MM.1S (cell line): ENCODE measurements at regions not wholly inside any gene's neighbourhood (a gene's known extent, or its start where the extent isn't known, plus 50 kb on each side); places are given as distances from the start of the nearest gene placed in this dataset.

Experiments used
- DNase-seq: peaks from one replicate; pipeline ENCODE4 v3.0.0-alpha.2; 2015
- H2AFZ ChIP-seq: fragments of 300-600 bp; sonication (generic); 2 replicates; pipeline ENCODE4 v1.6.0; 2016; ENCODE audit warnings: antibody characterized with exemption, low read length
- H3F3A ChIP-seq: fragments of 300-600 bp; sonication (generic); 2 replicates; pipeline ENCODE4 v1.6.1; 2016; ENCODE audit warnings: mild to moderate bottlenecking, antibody characterized with exemption, low read length, moderate library complexity, mixed read lengths; ENCODE audit not compliant: insufficient read depth
- H3K27ac ChIP-seq: fragments of 300-600 bp; sonication (generic); 2 replicates; pipeline ENCODE4 v1.5.1; 2016; ENCODE audit warnings: mild to moderate bottlenecking, low read length
- H3K27me3 ChIP-seq: fragments of 300-600 bp; sonication (generic); replicated peaks from 2 replicates; pipeline ENCODE4 v1.6.0; 2016; ENCODE audit warnings: low read length; ENCODE audit not compliant: insufficient read depth
- H3K36me3 ChIP-seq: fragments of 300-600 bp; sonication (generic); replicated peaks from 2 replicates; pipeline ENCODE4 v1.6.1; 2016; ENCODE audit warnings: mild to moderate bottlenecking, low read length, mixed read lengths; ENCODE audit not compliant: insufficient read depth
- H3K4me1 ChIP-seq: fragments of 300-600 bp; sonication (generic); 2 replicates; pipeline ENCODE4 v1.6.1; 2016; ENCODE audit warnings: low read length, mixed read lengths
- H3K4me2 ChIP-seq: fragments of 300-600 bp; sonication (generic); 2 replicates; pipeline ENCODE4 v1.6.0; 2016; ENCODE audit warnings: low read depth, low read length
- H3K4me3 ChIP-seq: fragments of 300-600 bp; sonication (generic); 2 replicates; pipeline ENCODE4 v1.5.1; 2016; ENCODE audit warnings: low read length, mixed read lengths
- H3K79me2 ChIP-seq: fragments of 300-600 bp; sonication (generic); 2 replicates; pipeline ENCODE4 v1.6.1; 2016; ENCODE audit warnings: mixed run types, low read length, mixed read lengths
- H3K9ac ChIP-seq: fragments of 300-600 bp; sonication (generic); 2 replicates; pipeline ENCODE4 v1.6.1; 2016; ENCODE audit warnings: low read length, mixed read lengths
- H3K9me2 ChIP-seq: fragments of 300-600 bp; sonication (generic); replicated peaks from 2 replicates; pipeline ENCODE4 v1.6.1; 2016; ENCODE audit warnings: mild to moderate bottlenecking, low read length, mixed read lengths; ENCODE audit not compliant: insufficient read depth
- H3K9me3 ChIP-seq: fragments of 300-600 bp; sonication (generic); replicated peaks from 2 replicates; pipeline ENCODE4 v1.6.1; 2016; ENCODE audit warnings: mild to moderate bottlenecking, low read length, mixed read lengths; ENCODE audit not compliant: insufficient read depth
- H4K20me1 ChIP-seq: fragments of 300-600 bp; sonication (generic); 2 replicates; pipeline ENCODE4 v1.6.1; 2016; ENCODE audit warnings: mild to moderate bottlenecking, low read length, moderate library complexity, mixed read lengths; ENCODE audit not compliant: insufficient read depth
- EZH2 ChIP-seq: fragments of 300-600 bp; sonication (generic); optimal IDR thresholded peaks from 2 replicates; pipeline ENCODE3; 2017; ENCODE audit warnings: low read depth, mild to moderate bottlenecking, antibody characterized with exemption, low read length, mixed read lengths
- EZH2phosphoT487 ChIP-seq: fragments of 300-600 bp; sonication (generic); IDR thresholded peaks from 2 replicates; pipeline ENCODE4 v1.6.1; 2018; ENCODE audit warnings: antibody characterized with exemption, low read length
- TF ChIP-seq, protein P1 (sequence below): fragments of 300-600 bp; sonication (generic); IDR thresholded peaks from 2 replicates; pipeline ENCODE4 v1.5.1; 2016; ENCODE audit warnings: antibody characterized with exemption, low read length, mixed read lengths

DNA sequence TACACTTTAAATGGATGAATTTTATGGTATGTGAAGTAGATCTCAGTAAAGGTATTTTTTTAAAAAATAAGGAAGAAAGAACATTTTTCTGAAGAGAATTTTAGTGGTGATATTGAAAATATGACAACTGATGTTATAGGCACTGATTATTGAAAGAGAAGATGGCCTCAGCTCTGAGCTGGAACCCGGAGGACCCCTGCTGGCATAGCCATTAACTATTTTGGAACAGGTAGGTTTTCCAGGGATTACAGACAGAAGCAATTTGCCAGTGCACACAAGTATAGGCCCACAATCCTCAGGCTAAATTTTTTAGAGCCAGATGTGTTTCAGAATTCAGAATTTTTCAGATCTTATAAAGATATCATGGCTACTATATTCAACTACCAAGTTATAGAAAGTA is 315.9 kb upstream of the GPR149 start:
- Histone ChIP-seq H3K9ac (no peak overlapping the region), H3K79me2 (no peaks in the 10 kb centered on the region), H3K36me3 (no peaks in the 10 kb centered on the region), H3K9me2 (no peaks in the 10 kb centered on the region), H4K20me1 (no peaks in the 10 kb centered on the region), H3K4me2 (no peak overlapping the region), H3K27me3 (no peaks in the 10 kb centered on the region), H2AFZ (no peak overlapping the region), H3K4me1 (no peaks in the 10 kb centered on the region), H3F3A (no peaks in the 10 kb centered on the region), H3K4me3 (no peak overlapping the region), H3K9me3 (no peaks in the 10 kb centered on the region), H3K27ac (no peak overlapping the region)
- no peak for DNase-seq
- TF ChIP-seq, protein P1, sequence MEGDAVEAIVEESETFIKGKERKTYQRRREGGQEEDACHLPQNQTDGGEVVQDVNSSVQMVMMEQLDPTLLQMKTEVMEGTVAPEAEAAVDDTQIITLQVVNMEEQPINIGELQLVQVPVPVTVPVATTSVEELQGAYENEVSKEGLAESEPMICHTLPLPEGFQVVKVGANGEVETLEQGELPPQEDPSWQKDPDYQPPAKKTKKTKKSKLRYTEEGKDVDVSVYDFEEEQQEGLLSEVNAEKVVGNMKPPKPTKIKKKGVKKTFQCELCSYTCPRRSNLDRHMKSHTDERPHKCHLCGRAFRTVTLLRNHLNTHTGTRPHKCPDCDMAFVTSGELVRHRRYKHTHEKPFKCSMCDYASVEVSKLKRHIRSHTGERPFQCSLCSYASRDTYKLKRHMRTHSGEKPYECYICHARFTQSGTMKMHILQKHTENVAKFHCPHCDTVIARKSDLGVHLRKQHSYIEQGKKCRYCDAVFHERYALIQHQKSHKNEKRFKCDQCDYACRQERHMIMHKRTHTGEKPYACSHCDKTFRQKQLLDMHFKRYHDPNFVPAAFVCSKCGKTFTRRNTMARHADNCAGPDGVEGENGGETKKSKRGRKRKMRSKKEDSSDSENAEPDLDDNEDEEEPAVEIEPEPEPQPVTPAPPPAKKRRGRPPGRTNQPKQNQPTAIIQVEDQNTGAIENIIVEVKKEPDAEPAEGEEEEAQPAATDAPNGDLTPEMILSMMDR, result peak; percentile 18
- TF ChIP-seq EZH2, result no peak

DNA sequence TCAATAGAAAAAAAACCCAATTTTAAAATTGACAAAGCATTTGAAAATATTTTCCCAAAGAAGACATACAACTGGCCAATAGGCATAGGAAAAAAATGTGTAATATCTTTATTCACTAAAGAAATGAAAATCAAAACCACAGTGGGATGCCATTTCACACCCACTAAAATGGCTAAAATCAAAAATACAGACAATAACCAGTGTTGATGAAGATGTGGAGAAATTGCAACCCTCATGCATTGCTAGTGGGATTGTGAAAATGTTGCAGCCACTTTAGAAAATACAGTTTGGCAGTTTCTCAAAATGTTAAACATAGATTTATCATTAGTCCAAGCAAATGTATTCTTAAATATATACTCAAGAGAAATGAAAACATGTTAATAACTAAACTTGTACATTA is 315.1 kb upstream of the GPR149 start:
- no peaks in the 10 kb centered on the region for H3K36me3 ChIP-seq
- no peak for DNase-seq
- TF ChIP-seq, protein P1, result no peak
- no peak for TF ChIP-seq EZH2
- TF ChIP-seq EZH2phosphoT487, result no peak
- H3K4me1 ChIP-seq, result no peaks in the 10 kb centered on the region
- H3K27me3 ChIP-seq, result no peaks in the 10 kb centered on the region
- H3K4me3 ChIP-seq, result no peak overlapping the region
- H3K9me3 ChIP-seq, result no peaks in the 10 kb centered on the region
- H3K27ac ChIP-seq, result no peak overlapping the region
- H3F3A ChIP-seq, result no peaks in the 10 kb centered on the region
- no peak overlapping the region for H2AFZ ChIP-seq
- H4K20me1 ChIP-seq, result no peaks in the 10 kb centered on the region
- H3K4me2 ChIP-seq, result no peak overlapping the region
- H3K79me2 ChIP-seq, result no peaks in the 10 kb centered on the region
- H3K9ac ChIP-seq, result no peak overlapping the region
- no peaks in the 10 kb centered on the region for H3K9me2 ChIP-seq

DNA sequence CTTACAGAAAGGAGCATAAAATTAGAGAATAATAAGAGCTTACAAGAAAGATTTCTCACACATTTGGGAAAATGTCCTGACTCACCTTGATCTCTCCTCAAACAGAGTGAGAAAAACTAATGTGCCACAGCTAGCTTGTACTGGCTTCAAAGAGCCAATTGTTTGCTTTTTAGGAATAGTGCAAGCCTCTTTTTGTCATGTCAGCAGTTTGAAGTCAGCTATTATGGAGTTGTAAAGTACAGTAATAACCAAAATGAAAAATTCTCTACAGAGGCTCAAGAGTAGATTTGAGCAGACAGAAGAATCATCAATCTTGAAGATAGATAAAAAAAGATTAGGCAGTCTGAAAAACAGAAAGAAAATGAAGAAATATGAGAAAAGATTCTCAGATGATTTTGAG is 313.4 kb upstream of the GPR149 start:
- Histone ChIP-seq H3K9ac (no peak overlapping the region), H2AFZ (no peak overlapping the region), H3K4me1 (no peaks in the 10 kb centered on the region), H3K9me3 (no peaks in the 10 kb centered on the region), H3K27ac (no peak overlapping the region), H3K9me2 (no peaks in the 10 kb centered on the region), H3K36me3 (no peaks in the 10 kb centered on the region), H3K4me2 (no peak overlapping the region), H3K27me3 (no peaks in the 10 kb centered on the region), H3F3A (no peaks in the 10 kb centered on the region), H4K20me1 (no peaks in the 10 kb centered on the region), H3K79me2 (no peaks in the 10 kb centered on the region), H3K4me3 (no peak overlapping the region)
- TF ChIP-seq, protein P1, result no peak
- no peak for TF ChIP-seq EZH2phosphoT487
- no peak for TF ChIP-seq EZH2
- DNase-seq, result no peak
